Superior temporal gyrus (tissue), 1 donor: ENCODE measurements at regions not wholly inside any gene's neighbourhood (a gene's known extent, or its start where the extent isn't known, plus 50 kb on each side); places are given as distances from the start of the nearest gene placed in this dataset.
"Not testable (repeated sequence)": the region's sequence is repeated elsewhere in the genome, so short reads cannot be mapped to it uniquely, and the experiment has no call there.

Experiments used
- DNase-seq: peaks from one replicate; pipeline ENCODE4 v3.0.0-alpha.2; 2016; ENCODE audit errors: extremely low spot score

DNA sequence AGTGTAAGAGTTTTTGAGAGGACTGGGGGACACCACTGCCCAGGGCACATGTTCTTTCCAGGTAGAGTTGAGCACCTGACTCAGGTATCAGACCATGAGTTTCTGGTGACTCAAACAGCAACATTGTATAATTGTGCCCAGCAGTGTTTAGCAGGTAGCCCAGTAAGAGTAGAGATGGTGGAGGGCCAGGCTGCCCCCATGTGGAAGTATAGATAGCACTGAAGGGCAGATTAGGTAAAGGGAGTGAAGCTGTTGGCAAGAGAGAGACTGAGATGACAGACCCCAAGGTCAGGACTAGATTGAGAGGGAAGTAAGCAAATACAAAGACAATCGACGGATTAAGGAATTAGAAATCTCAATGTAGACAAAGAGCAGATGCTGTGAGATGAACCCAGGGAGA is 74.6 kb downstream of the TRIM42 start:
- no peak for DNase-seq

DNA sequence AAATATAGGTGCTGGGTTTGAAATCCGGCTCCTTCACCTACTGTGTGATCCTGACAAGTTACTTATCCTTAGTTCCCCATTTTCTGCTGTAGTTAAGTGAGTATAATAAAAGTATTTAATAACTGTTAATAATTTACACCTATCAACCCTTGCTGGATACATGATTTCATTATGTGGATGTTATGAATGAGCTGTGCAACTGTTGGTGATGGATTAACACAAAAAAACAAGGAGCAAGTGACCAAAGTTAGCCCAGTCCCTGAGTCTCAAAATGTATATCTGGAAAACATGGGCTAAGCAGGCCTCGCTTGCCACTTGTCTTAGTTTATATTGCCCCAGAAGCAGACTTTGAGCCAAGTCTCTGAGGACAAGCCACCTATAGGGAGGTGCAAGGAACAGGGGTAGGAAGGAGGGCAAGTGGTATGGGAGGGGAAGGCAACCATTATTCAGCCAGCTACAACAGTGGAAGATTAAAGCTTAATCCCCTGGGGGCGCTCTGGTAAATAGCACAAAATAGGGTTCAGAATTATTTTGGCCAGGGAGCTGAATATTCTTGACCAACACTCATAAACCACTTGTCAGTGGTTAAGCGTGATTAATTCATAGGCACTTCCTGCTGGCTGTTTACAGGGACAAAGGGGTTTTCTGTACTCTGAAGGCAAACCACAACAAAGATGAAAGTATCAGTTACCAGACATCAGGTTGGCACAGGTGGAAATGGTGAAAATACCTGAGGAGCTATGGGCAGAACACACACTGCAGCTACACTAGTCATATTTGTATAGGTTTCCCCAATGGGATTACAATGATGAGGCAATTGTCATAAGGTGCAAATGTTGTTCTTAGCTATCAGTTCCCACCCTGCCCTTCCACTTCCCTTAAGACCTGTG is 76.2 kb downstream of the TRIM42 start:
- no peak for DNase-seq

DNA sequence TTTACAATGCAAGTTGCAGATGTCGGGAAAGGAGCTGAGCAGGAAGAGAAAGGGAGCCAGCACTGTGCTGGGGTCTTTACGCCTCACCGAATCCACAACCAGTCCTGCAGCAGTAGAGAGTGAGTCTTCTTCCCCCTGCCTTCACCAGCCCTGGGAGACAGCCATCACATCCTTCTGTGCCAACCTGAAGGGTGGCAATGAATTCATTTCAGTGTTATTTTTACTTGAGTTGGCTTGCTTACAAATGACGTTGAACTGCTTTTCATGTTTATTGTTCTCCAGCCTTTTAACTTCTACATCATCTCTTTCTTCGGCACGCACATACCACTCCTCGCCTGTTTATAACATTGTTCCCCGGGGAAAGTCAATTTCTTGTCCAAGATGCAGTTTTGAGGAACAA is 77.1 kb downstream of the TRIM42 start:
- DNase-seq, result no peak

DNA sequence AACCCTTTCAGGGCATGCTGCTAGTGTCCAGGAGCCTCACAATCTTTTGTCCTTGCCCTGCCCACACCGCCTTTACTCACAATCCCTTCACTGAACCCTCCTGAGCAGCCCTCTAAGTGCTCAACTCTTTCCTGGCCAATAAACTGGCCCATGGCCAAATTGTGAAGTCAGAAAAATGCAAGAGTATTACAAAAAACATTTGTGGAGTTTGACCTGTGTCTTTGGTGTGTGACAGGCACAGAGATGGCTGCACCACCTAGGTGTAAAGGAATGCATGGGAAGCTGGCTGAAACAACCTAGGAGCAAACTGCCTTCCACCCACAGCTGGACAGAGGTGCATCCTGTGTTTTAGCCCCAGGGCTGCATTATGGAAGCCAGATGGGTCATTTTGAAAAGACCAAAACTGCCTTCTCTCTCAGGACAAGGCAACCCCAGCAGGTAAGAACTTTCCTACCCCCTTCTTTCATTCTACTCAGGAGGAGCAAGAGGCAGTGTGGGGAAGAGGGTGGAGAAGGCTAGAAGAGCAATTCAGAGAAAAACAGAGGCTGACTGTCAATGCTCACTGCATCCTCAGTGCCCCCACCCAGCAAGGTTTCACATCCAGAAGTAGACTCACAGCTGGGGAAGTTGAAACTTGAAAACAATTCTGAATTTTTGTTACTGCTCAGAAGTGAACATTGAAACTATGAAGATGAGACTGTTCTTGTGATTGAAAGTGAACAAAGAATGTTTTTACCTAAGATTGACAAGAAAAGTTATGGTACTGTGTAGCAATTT is 78.6 kb downstream of the TRIM42 start:
- no peak for DNase-seq

DNA sequence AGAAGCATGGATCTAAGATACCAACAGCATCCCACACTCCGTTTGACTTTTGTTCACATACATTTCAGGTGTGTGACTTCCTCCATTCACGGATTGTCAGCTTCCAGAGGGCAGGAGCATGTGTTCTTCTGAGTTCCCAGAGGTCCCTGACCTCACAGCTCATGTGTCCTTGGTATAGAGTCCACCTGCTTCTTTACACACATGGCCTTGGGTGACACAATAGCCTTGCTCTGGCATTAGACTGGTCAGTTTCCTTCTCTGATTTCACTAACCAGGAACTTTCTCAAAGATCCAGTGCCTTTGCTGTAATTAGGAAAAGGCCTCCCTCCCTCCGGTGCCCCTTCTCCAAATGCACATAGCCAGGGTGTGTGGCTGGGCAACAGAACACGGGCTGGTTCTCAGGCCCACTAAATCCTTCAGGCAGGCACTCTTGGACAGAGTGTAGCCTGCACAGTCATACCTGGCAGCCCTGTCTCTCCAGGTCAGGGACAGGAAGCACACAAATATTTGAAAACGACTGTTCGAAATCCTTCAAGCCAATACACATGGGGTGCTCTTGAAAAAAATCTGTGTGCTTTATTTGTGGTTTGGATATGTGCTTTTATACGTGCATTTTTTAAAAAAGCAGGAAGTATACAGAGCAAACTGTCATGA is 81.1 kb downstream of the TRIM42 start:
- DNase-seq, result no peak

DNA sequence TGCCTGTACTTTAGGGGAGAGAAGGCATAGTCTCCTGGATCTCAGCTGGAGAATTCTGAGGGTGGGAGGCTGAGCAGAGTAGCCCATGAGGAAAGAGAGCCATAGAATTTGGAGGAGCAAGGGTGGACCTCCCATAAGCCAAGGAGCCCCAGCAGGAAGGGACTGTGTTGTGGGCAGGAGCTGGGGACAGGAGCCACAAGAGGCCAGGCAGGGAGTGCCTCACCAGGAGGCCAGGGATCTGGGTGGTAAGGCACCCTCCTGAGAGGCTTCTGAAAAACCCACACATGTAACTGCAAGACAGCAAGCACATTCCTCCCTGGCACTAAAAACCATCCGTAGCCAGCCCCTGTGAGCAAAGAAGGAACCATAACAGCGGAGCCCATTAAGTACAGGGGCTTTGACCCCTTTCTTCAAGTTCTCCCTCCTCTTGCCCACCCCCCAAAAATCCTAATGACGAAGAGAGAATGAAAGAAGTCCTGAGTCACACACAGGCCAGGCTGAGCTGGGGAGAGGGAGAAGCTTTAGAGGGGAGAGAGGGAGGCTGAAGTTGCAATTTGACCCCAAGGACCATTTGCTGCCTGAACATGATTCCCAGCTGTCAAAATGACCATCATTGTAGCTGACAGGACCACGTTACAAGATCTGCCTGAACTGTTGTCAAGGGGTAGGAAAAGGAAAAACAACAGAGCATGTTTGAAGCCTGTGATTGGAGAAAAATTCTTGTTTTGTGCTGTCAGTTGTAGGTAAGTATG is 82.6 kb downstream of the TRIM42 start:
- no peak for DNase-seq

DNA sequence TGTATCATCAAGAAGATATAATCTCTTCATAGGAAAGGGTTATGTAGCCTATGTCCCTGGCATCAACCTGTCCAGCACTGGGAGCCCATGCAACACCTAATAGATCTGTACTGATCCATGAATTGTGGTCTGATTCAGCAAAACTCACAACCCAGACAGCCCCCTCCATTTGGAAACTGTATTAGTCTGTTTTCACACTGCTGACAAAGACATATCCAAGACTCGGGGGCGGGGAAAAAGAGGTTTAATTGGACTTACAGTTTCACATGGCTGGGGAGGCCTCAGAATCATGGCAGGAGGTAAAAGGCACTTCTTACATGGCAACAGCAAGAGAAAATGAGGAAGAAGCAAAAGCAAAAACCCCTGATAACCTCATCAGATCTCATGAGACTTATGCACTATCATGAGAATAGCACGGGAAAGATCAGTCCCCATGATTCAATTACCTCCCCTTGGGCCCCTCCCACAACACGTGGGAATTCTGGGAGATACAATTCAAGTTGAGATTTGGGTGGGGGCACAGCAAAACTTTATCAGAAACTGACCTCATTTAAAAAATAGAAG is 83.3 kb downstream of the TRIM42 start:
- no peak for DNase-seq

DNA sequence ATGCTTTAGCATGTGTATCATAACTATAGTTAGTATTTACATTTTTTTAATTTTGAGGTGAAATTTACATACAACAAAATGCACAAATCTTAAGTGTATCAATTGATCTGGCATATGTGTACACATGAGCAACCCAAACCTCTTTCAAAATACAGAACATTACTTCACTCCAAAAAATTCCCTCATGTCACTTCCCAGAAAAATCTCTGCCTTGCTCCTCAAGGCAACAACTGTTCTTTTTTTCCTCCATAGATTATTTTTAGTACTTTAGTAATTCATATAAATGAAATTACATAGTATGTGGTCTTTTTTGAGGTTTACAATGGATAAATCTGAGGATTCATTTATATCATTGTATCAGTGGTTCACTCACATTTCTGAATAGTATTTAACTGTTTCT is 84.9 kb downstream of the TRIM42 start:
- DNase-seq, result no peak

DNA sequence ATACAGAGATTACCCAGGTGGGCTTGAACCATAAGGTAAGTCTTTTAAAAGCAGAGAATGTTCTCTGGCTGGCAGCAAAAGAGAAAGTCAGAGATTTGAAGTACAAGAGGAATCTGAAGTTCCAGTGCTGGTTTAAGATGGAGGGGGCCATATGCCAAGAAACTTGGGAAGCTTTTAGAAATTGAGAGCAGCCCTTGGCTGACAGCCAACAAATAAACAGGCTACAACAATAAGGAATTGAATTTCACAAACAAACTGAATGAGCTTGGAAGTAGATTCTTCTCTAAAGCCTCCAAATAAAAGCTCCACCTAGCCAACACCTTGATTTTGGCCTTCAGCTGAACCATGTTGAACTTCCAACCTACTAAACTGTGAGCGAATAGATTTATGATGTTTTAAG is 85.7 kb downstream of the TRIM42 start:
- DNase-seq, result no peak

DNA sequence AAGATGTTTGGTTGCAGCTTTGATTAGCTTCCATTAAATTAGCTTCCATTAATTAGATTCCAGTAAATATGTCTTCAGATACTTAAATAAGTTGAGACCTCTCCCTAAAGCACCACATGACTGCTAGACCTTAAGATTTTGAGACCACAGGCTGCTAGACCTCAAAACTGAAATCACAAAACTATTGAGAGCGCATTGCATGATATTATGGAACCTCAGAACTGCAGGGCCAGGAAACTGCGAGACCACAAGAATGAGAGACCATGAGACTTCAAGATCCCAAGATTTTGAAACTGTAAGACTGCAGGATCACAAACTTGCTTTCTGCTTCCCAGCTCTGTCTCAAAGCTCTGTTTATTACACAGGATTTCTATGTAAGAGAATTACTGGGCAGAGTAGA is 87.4 kb downstream of the TRIM42 start:
- DNase-seq, result no peak

DNA sequence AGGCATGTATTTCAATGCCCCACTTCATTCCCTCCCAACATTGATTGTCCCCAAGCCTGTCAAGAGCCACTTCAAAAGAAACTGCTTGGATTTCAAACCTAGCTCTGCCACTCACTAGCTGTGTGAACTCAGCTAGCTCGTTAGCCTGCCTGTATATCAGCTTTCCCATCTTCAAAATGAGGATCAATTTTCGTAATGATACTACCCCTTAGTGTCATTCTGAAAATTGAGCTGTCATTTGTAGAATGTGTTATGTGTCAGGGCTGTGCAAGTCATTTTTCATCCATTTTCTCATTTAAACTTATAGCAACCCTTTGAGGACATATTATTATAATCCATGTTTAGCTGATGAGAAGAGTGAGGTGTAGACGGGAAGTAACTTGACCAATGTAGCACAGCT is 88.6 kb downstream of the TRIM42 start:
- no peak for DNase-seq

DNA sequence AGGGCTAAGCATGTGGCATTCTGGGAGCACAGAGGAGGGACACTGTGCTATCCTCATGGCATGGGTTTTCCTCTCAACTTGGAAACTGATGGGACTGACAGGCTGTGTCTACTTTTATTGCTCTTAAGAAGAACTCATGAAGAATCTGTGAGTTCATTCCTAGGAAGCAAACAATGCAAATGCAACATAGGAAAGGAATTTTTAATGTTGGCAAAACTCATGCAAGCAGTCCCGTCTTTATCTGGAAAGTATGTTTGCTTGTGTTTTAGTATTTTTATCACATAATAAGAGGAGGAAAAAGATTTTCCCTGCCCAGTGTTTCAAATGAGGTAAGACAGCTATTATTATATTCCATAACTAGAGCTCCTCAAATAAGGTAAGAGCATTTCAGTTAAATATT is 89.7 kb downstream of the TRIM42 start:
- no peak for DNase-seq

DNA sequence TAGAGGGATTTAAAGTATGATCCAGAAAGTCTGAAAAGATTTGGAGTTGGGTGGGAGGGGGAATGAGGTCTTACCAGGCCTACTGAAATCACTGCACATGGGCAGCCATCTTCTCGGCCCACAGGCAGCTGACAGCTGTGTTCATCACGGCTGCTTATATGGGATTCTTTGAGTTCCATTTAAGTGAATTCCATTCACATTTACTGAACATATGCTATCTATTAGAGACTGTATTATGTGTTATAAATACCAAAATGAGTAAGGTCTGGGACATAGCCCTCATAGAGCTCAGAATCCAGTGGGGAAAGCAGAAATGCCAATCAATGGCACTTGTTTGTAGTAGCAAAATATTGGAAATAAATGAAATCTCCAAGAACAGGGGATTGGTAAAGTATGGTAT is 91.1 kb downstream of the TRIM42 start:
- DNase-seq, result no peak

DNA sequence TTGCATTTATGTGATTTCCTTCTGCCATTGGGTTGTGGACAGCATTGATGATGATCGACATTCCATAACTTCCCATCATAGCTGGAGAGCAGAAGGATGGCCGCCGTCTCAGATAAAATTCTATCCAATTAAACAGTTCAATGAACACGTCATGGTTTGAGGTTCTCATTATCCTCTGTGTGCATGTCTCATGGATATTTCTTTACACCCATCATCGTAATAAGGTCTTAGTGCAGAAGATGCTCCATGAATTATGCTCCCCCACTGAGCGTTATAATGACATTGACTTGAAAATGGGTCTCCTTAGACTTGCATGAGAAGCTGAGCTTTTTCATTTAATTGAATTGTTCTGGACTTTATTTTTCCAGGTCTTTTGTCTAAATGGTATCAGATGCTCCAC is 92.1 kb downstream of the TRIM42 start:
- DNase-seq, result no peak

DNA sequence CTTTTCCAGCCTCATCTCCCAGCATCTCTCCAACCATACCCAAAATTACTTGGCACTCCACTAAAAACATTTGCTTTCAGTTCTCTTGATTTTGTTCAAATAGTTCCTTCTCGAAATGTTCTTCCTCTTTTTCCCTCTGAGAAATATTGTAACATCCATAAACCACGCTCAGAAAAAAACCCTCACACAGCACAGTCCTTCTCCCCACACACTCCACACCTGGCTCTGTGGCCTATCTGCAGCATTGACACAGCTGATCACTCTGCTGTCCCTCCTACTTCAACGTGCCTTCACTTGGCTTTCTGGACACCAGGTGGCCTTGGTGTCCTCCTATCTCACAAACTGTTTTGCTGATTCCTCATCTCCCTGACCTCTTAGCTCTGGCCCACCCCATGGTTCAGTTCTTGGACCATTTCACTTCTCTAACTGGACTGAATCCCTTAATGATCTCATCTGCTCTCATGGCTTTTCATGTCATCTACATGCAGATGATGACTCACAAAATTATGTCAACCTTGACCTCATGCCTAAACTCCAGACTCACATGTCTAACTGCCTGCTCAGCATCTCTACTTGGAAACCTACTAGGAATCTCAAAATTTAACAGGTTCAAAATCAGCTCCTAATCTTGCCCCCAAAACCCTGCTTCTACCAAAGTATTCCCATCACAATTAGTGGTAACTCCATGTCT is 93.3 kb downstream of the TRIM42 start:
- DNase-seq, result no peak

DNA sequence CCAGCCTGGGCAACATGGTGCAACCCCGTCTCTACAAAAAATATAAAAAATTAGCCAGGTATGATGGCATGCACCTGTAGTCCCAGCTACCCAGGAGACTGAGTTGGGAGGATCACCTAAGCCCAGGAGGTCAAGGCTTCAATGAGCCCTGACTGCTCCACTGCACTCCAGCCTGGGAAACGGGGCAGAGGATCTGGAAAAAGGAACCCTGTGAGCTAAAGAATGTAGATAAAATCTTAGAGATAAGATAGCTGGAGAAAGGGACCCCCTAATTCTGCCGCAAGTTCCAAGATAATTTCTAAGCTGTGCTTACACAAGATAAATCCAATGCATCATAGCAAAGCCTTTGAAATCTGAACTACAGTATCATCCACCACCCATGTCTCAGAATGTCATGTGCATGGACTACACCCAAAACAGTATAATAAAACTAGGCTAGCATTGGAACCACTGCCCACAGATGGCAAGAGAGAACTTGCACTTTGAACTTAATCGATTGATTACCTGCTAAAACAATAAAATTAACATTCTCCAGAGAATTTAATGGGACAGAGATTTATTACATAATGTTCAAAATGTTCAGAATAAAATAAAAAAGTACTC is 99.9 kb downstream of the TRIM42 start:
- no peak for DNase-seq

DNA sequence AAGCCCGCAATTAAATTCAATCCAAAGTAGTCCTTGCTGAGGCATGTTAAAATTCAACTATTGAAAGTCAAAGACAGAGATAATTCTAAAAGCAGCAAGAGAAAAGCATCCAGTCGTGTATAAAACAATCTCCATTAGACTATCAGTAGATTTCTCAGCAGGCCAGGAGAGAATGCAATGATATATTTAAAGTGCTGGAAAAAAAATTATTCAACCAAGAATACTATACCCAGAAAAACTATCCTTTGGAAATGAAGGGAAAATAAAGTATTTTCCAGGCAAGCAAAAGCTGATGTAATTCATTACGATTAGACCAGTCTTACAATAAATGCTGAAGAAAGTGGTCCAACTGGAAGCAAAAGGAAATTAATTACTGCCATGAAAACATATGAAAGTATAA is 113.5 kb downstream of the TRIM42 start:
- DNase-seq, result no peak

DNA sequence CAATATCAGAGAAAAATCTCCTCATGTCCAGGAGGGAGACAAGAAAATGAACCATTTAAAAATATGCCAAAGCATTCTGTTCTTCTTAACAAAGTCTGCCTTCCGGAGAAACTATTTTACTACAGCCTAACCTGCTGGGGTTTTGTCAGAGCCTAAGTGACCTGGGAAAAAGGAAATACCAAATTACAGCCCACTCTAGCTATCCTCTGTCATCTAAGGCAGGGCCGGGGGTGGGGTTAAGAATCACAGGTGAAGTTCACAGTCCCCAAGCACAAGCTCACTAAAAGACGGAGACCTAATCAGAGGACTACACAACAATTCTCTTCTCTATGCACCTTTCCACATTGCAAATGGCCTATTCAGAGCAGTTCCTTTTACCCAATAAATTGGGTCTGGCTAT is 116.6 kb downstream of the TRIM42 start:
- DNase-seq, result no peak

DNA sequence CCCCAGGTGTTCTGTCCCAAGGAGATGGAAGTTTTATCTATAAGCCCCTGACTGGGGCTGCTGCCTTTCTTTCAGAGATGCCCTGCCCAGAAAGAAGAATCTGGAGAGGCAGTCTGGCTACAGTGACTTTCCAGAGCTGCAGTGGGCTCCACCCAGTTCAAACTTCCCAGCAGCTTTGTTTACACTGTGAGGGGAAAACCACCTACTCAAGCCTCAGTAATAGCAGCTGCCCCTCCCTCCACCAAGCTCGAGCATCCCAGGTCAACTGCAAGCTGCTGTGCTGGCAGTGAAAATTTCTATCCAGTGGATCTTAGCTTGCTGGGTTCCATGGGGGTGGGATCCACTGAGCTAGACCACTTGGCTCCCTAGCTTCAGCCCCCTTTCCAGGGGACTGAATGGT is 125.0 kb downstream of the TRIM42 start:
- not testable (repeated sequence) for DNase-seq

DNA sequence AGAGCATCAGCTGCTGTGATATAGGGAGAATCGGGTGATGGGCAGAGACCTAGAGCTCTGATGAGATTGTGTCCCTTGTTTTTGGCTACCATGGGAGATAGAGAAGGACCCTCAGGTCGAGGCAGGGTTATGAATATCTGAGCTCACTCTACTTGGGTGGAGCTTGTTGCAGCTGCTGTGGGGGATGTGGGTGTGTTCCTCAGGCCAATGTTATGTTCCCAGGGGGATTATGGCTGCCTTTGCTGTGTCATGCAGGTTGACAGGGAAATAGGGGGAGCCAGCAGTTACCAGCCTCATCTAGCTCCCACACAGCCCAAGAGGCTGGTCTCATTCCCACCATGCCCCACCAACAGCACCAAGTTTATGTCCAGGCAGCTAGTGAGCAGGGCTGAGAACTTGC is 131.5 kb downstream of the TRIM42 start:
- DNase-seq, result no peak
